ENCODE measurements at regions not wholly inside any gene's neighbourhood (a gene's known extent, or its start where the extent isn't known, plus 50 kb on each side); places are given as distances from the start of the nearest gene placed in this dataset.
"Not testable (repeated sequence)": the region's sequence is repeated elsewhere in the genome, so short reads cannot be mapped to it uniquely, and the experiment has no call there.

GRCh38 chr15:20227119-20227853, 314.3 kb downstream of the GOLGA6L6 start:
- DNase-seq: not testable (repeated sequence)

- DNase-seq: not testable (repeated sequence)
Observed at GRCh38 chr15:20226531-20226930, 315.1 kb downstream of the GOLGA6L6 start.

- not testable (repeated sequence) for DNase-seq
Observed at GRCh38 chr15:20221063-20221462, 320.5 kb downstream of the GOLGA6L6 start.

GRCh38 chr15:20219171-20219570, 322.4 kb downstream of the GOLGA6L6 start:
- not testable (repeated sequence) for DNase-seq

- DNase-seq: not testable (repeated sequence)
Observed at GRCh38 chr15:20215700-20216099, 325.9 kb downstream of the GOLGA6L6 start.

- not testable (repeated sequence) for DNase-seq
Observed at GRCh38 chr15:20214101-20214500, 327.5 kb downstream of the GOLGA6L6 start.

GRCh38 chr15:20211508-20211907, 330.1 kb downstream of the GOLGA6L6 start:
- not testable (repeated sequence) for DNase-seq

GRCh38 chr15:20209973-20210372, 331.6 kb downstream of the GOLGA6L6 start:
- not testable (repeated sequence) for DNase-seq

- DNase-seq: not testable (repeated sequence)
Observed at GRCh38 chr15:20207607-20208006, 334.0 kb downstream of the GOLGA6L6 start.

- not testable (repeated sequence) for DNase-seq
Observed at GRCh38 chr15:20207198-20207597, 334.4 kb downstream of the GOLGA6L6 start.

GRCh38 chr15:20204177-20204866, 337.3 kb downstream of the GOLGA6L6 start:
- DNase-seq: not testable (repeated sequence)

GRCh38 chr15:20203649-20204150, 337.9 kb downstream of the GOLGA6L6 start:
- not testable (repeated sequence) for DNase-seq

- DNase-seq: not testable (repeated sequence)
Observed at GRCh38 chr15:20194591-20195198, 346.9 kb downstream of the GOLGA6L6 start.

- DNase-seq: peak; percentile 83
Observed at GRCh38 chr15:20192982-20193929, 348.3 kb downstream of the GOLGA6L6 start.

GRCh38 chr15:20191508-20192125, 350.0 kb downstream of the GOLGA6L6 start:
- DNase-seq: not testable (repeated sequence)

GRCh38 chr15:20188611-20189010, 353.0 kb downstream of the GOLGA6L6 start:
- not testable (repeated sequence) for DNase-seq

GRCh38 chr15:20187370-20188355, 353.9 kb downstream of the GOLGA6L6 start:
- DNase-seq: not testable (repeated sequence)

GRCh38 chr15:20184879-20185278, 356.7 kb downstream of the GOLGA6L6 start:
- DNase-seq: not testable (repeated sequence)

- not testable (repeated sequence) for DNase-seq
Observed at GRCh38 chr15:20168221-20168620, 373.4 kb downstream of the GOLGA6L6 start.

- not testable (repeated sequence) for DNase-seq
Observed at GRCh38 chr15:20153528-20153927, 388.1 kb downstream of the GOLGA6L6 start.
